ENCODE measurements at regions not wholly inside any gene's neighbourhood (a gene's known extent, or its start where the extent isn't known, plus 50 kb on each side); places are given as distances from the start of the nearest gene placed in this dataset.

GRCh38 chr12:47610686-47611252 lies 95.1 kb downstream of the RPAP3 start:
- Mint-ChIP-seq H3K4me3 (no peak overlapping the region), H3K27ac (no peak overlapping the region), H3K4me1 (peaks cover 5% of the 10 kb centered on the region), H3K27me3 (ENCODE audit: low read depth) (peaks cover 15% of the 10 kb centered on the region), H3K9me3 (peaks cover 90% of the 10 kb centered on the region), H3K36me3 (peaks cover 75% of the 10 kb centered on the region)
- no peak for ATAC-seq
- CTCF ChIA-PET: no interaction called here
- POLR2A ChIA-PET: no interaction called here
- TF ChIP-seq HMGA2 (CRISPR knock-in tag; IDR thresholded peaks at IDR 0.05): no peak
- no peak for TF ChIP-seq ZBTB43 (CRISPR knock-in tag; IDR thresholded peaks at IDR 0.05)
- TF ChIP-seq NR1H2 (CRISPR knock-in tag; IDR thresholded peaks at IDR 0.05): no peak
- no peak for TF ChIP-seq IRF1 (CRISPR knock-in tag; IDR thresholded peaks at IDR 0.05)
- no peak for DNase-seq (ENCODE audit: low spot score)

GRCh38 chr12:47609806-47610205 lies 96.0 kb downstream of the RPAP3 start:
- TF ChIP-seq E2F4 (CRISPR knock-in tag; IDR thresholded peaks at IDR 0.05; ENCODE audit: borderline replicate concordance, low read depth) (no peak), ZSCAN18 (CRISPR knock-in tag; IDR thresholded peaks at IDR 0.05) (no peak), USF2 (CRISPR knock-in tag; IDR thresholded peaks at IDR 0.05) (no peak), NR1H2 (CRISPR knock-in tag; IDR thresholded peaks at IDR 0.05) (no peak), FOXK1 (CRISPR knock-in tag; IDR thresholded peaks at IDR 0.05) (no peak), AR (CRISPR knock-in tag; IDR thresholded peaks at IDR 0.05) (no peak), AFF4 (CRISPR knock-in tag; IDR thresholded peaks at IDR 0.05; ENCODE audit: borderline replicate concordance) (no peak), ZNF219 (CRISPR knock-in tag; IDR thresholded peaks at IDR 0.05; ENCODE audit: borderline replicate concordance) (no peak), ESRRA (CRISPR knock-in tag; IDR thresholded peaks at IDR 0.05; ENCODE audit: borderline replicate concordance) (no peak), ZNF532 (CRISPR knock-in tag; IDR thresholded peaks at IDR 0.05; ENCODE audit: borderline replicate concordance) (no peak), IRF2 (CRISPR knock-in tag; IDR thresholded peaks at IDR 0.05; ENCODE audit: borderline replicate concordance, low read depth) (no peak), FOXJ3 (CRISPR knock-in tag; IDR thresholded peaks at IDR 0.05; ENCODE audit: borderline replicate concordance) (no peak)
- peaks cover 5% of the 10 kb centered on the region for H3K4me1 Mint-ChIP-seq
- peaks cover 80% of the 10 kb centered on the region for H3K36me3 Mint-ChIP-seq
- peaks cover 90% of the 10 kb centered on the region for H3K9me3 Mint-ChIP-seq
- peaks cover 15% of the 10 kb centered on the region for H3K27me3 Mint-ChIP-seq (ENCODE audit: low read depth)
- ChIA-PET CTCF (no interaction called here), POLR2A (no interaction called here)
- ATAC-seq (no peak), DNase-seq (ENCODE audit: low spot score) (no peak)
- no peak overlapping the region for H3K4me3 Mint-ChIP-seq
- no peak overlapping the region for H3K27ac Mint-ChIP-seq

Measured in WTC11 (cell line).